OCI-LY3 (cell line): ENCODE measurements at regions not wholly inside any gene's neighbourhood (a gene's known extent, or its start where the extent isn't known, plus 50 kb on each side); places are given as distances from the start of the nearest gene placed in this dataset.

Source experiments
- H2AFZ ChIP-seq: fragments of 200-600, 300-600 bp; shearing (Covaris generic); 2 replicates; pipeline ENCODE4 v1.6.0; 2014; ENCODE audit warnings: antibody characterized with exemption, low read depth, low read length
- H3K27ac ChIP-seq: fragments of 200-600, 300-600 bp; sonication (generic); 2 replicates; pipeline ENCODE4 v1.5.1; 2014; ENCODE audit warnings: mild to moderate bottlenecking, low read length, moderate library complexity, mixed read lengths
- H3K27me3 ChIP-seq: fragments of 200-600, 300-600 bp; sonication (generic); 2 replicates; pipeline ENCODE4 v1.6.1; 2014; ENCODE audit warnings: low read depth, low read length, mixed read lengths
- H3K36me3 ChIP-seq: fragments of 200-600, 300-600 bp; sonication (generic); replicated peaks from 2 replicates; pipeline ENCODE3; 2014; ENCODE audit warnings: low read depth, low read length, mixed read lengths
- H3K4me1 ChIP-seq: fragments of 300-600, 200-600 bp; sonication (generic); 2 replicates; pipeline ENCODE4 v1.6.1; 2014; ENCODE audit warnings: low read length, mixed read lengths
- H3K4me2 ChIP-seq: fragments of 200-600, 300-600 bp; sonication (generic); 2 replicates; pipeline ENCODE4 v1.6.1; 2014; ENCODE audit warnings: low read length, mixed read lengths
- H3K4me3 ChIP-seq: fragments of 300-600, 200-600 bp; sonication (generic); 2 replicates; pipeline ENCODE4 v1.5.1; 2014; ENCODE audit warnings: antibody characterized with exemption, mild to moderate bottlenecking, low read length, moderate library complexity
- H3K79me2 ChIP-seq: fragments of 300-600, 200-600 bp; shearing (Covaris generic); 2 replicates; pipeline ENCODE4 v1.6.1; 2014; ENCODE audit warnings: mild to moderate bottlenecking, low read length, mixed read lengths
- H3K9ac ChIP-seq: fragments of 300-600, 200-600 bp; shearing (Covaris generic); 2 replicates; pipeline ENCODE4 v1.6.0; 2014; ENCODE audit warnings: mild to moderate bottlenecking, low read length, moderate library complexity
- H3K9me3 ChIP-seq: fragments of 200-600, 300-600 bp; shearing (Covaris generic); 2 replicates; pipeline ENCODE4 v1.6.1; 2014; ENCODE audit warnings: low read length, mixed read lengths; ENCODE audit not compliant: insufficient read depth
- H4K20me1 ChIP-seq: fragments of 200-600, 300-600 bp; sonication (generic); 2 replicates; pipeline ENCODE4 v1.6.1; 2016; ENCODE audit warnings: low read length, mixed read lengths; ENCODE audit not compliant: insufficient read depth
- CTCF ChIP-seq: fragments of 200-600, 300-600 bp; sonication (generic); IDR thresholded peaks from 2 replicates; pipeline ENCODE4 v1.5.1; 2014; ENCODE audit warnings: antibody characterized with exemption, low read length, low read depth
- EZH2phosphoT487 ChIP-seq: fragments of 200-600 bp; shearing (Covaris generic); IDR thresholded peaks from 2 replicates; pipeline ENCODE4 v1.6.1; 2018; ENCODE audit warnings: antibody characterized with exemption, mixed run types, low read depth

GRCh38 chr18:34299828-34300227 is 75.1 kb upstream of the NOL4 start:
- no peak overlapping the region for H3K4me3 ChIP-seq
- no peaks in the 10 kb centered on the region for H3K27me3 ChIP-seq
- no peaks in the 10 kb centered on the region for H3K9me3 ChIP-seq
- no peak overlapping the region for H2AFZ ChIP-seq
- TF ChIP-seq CTCF (no peak), EZH2phosphoT487 (no peak)
- H3K27ac ChIP-seq, result no peak overlapping the region
- H3K36me3 ChIP-seq, result no peaks in the 10 kb centered on the region
- no peaks in the 10 kb centered on the region for H3K4me1 ChIP-seq
- no peak overlapping the region for H3K9ac ChIP-seq
- no peaks in the 10 kb centered on the region for H4K20me1 ChIP-seq
- no peaks in the 10 kb centered on the region for H3K79me2 ChIP-seq
- no peak overlapping the region for H3K4me2 ChIP-seq

DNA sequence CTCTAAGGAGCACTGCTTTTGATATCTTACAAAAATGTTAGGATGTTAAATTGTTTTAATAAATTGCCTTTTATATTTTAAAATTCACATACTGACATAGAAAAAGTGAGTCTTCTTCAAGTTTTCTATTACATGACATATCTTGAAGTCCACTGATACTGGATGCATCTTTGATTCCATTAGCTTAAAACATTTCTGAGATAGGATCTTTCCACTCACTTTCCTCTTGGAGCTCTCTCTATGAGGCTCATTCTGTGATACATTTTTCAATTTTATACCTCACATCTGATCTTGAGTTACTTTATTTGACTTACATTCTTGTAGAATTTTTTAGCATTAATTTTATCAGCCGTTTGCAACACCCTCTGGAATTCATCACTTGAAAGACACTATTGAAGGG is 86.8 kb upstream of the NOL4 start:
- Histone ChIP-seq H4K20me1 (no peaks in the 10 kb centered on the region), H3K4me3 (no peak overlapping the region), H3K9me3 (no peaks in the 10 kb centered on the region), H3K4me2 (no peak overlapping the region), H3K79me2 (no peaks in the 10 kb centered on the region), H3K27ac (no peak overlapping the region), H3K36me3 (no peaks in the 10 kb centered on the region), H3K9ac (no peak overlapping the region), H3K4me1 (no peaks in the 10 kb centered on the region), H2AFZ (no peak overlapping the region; the same call in 1 of the 2 replicates), H3K27me3 (no peaks in the 10 kb centered on the region)
- TF ChIP-seq EZH2phosphoT487 (no peak), CTCF (no peak)

- Histone ChIP-seq H2AFZ (no peak overlapping the region), H3K27ac (no peak overlapping the region), H3K9ac (no peak overlapping the region), H3K9me3 (no peaks in the 10 kb centered on the region), H3K36me3 (no peaks in the 10 kb centered on the region), H3K4me3 (no peak overlapping the region), H3K79me2 (no peaks in the 10 kb centered on the region), H4K20me1 (no peaks in the 10 kb centered on the region), H3K27me3 (no peaks in the 10 kb centered on the region), H3K4me1 (no peaks in the 10 kb centered on the region), H3K4me2 (no peak overlapping the region)
- TF ChIP-seq EZH2phosphoT487 (no peak), CTCF (no peak)
Observed at GRCh38 chr18:34314847-34315246, 90.1 kb upstream of the NOL4 start.

DNA sequence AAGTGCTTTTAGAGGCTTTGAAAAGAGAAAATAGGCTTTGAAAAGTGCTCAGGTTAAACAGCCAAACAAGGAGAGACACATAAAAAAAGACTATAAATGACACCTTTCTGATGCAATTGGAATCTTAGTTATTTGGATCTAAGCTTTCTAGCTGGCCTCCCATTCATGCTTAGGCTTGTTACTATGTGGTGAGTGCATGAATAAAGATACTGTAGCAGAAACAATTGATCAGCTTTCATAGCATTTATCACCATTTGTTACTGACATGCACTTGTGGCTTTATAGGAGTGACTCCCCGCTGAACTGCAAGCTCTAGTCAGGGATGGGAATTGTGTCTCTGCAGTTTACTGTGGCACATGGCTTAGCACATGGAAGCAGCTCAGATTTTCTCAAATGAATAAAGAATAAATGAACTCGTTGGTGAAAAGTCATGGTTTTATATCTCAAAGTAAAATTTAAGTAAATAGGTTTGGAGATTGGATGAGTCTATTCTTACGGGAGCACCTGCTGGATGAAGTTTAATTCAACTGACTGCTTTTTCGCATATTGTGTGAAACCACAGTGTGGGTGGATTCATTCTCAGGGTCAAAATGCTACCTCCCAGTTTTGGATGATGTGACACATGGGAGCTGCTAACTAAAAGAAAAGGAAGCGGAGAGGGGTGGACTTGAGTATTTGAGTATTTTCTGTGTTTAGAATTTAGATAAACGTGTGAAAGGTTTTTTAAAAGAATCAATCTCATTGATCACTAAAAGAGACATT is 91.1 kb upstream of the NOL4 start:
- Histone ChIP-seq H3K27me3 (no peaks in the 10 kb centered on the region), H2AFZ (no peak overlapping the region), H3K27ac (no peak overlapping the region), H3K4me2 (no peak overlapping the region), H3K9ac (no peak overlapping the region), H3K9me3 (no peaks in the 10 kb centered on the region), H4K20me1 (no peaks in the 10 kb centered on the region), H3K4me3 (no peak overlapping the region), H3K79me2 (no peaks in the 10 kb centered on the region), H3K4me1 (peaks cover 2% of the 10 kb centered on the region), H3K36me3 (no peaks in the 10 kb centered on the region)
- TF ChIP-seq EZH2phosphoT487 (no peak), CTCF (no peak)
